Stomach (tissue), 4 donors: ENCODE measurements at regions not wholly inside any gene's neighbourhood (a gene's known extent, or its start where the extent isn't known, plus 50 kb on each side); places are given as distances from the start of the nearest gene placed in this dataset.

Experiments used
- CTCF ChIP-seq, 7 experiments: fragments of 450-650 bp in 4 of 7; fragments of 200-600 bp in 3 of 7; sonication (generic) in 3 of 7; IDR thresholded peaks; one replicate each; pipeline ENCODE4 v1.5.1; 2016 to 2019; ENCODE audit warnings: antibody characterized with exemption in 7 of 7, control low read depth in 2 of 7, mild to moderate bottlenecking in 1 of 7
- POLR2AphosphoS5 ChIP-seq, 3 donors: sonication (generic); formaldehyde crosslinking; IDR thresholded peaks; one replicate each; pipeline ENCODE4 v1.6.1; 2016; ENCODE audit warnings: antibody characterized with exemption in 3 of 3

GRCh38 chr14:100428727-100429126 lies 105.6 kb downstream of the SLC25A47 start:
- TF ChIP-seq CTCF (IDR thresholded peaks at IDR 0.05) = no peak
- no peak for TF ChIP-seq POLR2AphosphoS5 (IDR thresholded peaks at IDR 0.05)
